HS-27A (cell line): ENCODE measurements at regions not wholly inside any gene's neighbourhood (a gene's known extent, or its start where the extent isn't known, plus 50 kb on each side); places are given as distances from the start of the nearest gene placed in this dataset.
"Not testable (repeated sequence)": the region's sequence is repeated elsewhere in the genome, so short reads cannot be mapped to it uniquely, and the experiment has no call there.

ENCODE experiments used
- DNase-seq: peaks from one replicate; pipeline ENCODE4 v3.0.0-alpha.2; 2012; ENCODE audit warnings: low read depth, missing footprints

DNA sequence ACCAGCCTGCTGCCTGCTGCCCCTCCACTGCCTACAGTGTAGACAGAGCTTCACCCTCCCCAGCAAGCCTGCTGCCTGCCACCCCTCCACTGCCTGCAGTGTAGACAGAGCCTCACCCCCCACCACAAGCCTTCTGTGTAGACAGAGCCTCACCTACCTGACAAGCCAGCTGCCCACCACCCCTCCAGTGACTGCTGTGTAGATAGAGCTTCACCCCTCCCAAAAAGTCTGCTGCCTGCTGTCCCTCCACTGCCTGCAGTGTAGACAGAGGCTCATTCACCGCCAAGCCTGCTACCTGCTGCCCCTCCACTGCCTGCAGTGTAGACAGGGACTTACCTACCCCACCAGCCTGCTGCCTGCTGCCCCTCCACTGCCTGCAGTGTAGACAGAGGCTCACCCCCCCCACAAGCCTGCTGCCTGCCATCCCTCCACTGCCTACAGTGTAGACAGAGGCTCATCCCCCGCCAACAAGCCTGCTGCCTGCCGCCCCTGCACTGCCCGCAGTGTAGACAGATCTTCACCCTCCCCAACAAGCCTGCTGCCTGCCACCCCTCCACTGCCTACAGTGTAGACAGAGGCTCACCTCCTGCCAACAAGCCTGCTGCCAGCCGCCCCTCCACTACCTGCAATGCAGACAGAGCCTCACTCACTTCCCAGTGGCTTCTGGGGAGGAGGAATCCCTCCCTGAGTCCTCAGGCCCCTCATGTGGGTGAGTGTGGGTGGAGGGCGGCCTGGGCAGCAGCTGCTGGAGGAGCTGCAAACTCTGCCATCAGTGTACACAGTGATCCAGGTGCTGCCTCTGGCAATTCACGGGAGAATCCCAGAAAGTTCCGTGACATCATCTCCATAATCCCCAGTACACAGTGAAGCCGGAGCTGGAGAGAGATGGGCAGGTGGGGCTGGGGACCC is 140.9 kb downstream of the DLL1 start:
- no peak for DNase-seq

DNA sequence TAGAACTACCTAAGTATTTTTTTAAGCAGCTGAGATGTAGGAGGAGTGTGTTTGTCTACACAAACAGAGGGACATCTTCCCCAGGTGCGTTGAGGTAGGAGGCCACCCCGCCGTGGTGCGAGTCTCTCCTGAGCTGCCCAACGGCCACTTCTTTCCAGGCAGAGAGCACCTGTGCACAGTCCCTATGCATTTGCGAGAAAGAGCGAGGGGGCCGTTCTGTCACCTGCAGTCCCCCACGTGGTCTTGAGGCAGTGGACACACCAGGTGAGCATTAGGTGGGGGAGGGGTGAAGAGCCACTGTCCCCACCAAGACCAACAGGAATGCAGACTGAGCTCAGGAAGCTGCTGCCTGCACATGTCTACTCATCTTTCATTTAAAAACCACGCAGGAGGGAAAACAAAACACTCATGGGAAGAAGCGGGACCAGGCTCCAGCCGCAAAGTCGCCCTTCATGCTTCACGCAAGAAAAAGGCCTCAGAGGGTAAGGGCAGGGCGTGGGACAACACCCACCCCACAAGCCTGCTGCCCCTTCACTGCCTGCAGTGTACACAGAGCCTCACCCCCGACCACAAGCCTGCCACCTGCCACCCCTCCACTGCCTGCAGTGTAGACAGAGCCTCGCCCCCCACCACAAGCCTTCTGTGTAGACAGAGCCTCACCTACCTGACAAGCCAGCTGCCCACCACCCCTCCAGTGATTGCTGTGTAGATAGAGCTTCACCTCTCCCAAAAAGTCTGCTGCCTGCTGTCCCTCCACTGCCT is 142.0 kb downstream of the DLL1 start:
- DNase-seq: no peak

DNA sequence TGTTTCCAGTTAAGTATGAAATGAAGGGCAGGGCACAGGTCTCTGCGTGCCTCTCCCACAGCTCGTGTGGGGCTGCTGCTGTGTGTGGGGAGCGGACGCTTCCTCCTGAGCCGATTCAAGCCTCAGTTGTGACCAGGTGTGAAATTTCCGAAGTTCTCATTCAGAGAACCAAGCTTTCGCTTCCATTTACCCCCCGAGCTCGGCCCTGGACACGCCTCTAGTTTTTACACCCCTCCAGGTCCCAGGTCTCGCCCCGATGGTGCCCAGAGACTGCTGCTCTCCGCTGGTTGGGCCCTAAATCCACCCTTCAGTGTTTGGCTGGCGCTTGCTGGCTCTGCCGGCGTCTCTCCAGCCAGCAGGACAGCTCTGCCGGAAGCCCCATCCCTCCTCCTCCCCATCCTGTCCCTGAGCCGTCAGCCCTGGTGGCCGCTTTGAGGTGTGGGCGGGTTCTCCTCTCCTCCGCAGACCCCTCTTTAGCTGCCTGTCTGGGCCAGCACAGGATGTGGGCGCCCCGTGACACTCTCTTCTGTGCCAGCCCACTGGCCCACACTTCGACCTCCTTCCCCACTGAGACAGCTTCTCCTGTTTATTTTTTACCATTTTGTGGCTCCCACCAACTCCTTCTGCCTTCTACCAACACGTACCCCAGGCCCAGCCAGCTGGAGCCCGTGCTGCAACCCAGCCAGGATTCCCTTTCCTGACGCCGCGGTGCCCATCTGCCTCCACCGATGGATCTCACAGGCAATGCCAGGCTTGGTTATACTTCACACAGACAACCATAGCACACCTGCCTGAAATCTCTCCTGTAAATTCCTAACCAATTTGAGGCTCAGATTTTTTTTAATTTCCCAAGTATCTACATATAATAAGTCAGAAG is 142.8 kb downstream of the DLL1 start:
- DNase-seq: no peak

DNA sequence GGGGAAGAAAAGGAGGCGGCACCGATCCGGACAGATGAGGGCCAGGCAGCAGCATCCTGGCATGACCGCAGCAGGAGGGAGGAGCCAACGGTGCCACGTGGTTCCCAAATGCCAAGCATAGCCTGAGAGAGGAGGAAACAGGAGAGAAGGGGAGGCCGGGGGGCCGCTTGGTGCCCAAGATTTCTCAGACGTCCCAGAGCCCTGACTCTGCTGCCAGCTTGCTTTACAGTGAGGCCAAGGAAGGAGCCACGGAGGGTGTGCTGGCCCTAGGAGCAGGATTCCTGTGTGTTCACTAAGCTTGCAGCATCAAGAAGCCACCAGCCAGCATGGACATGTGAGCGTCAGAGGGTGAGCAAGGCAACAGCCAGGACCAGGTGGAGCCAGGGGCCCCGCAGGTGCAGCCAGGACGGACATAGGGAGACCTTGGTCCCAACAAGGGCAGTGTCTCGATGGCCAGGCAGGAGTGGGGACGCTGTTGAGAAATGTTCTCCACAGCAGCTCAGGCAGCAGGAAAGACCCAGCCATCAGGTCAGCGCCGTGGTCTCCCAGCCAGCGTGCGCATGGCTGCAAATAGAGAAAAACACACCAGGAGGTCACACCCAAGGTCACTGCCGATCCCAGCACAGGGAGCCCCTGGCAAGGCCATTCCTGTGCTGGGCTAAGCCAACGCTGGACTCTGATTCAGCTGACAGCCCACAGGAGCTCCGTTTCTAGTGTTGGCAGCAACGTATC is 143.7 kb downstream of the DLL1 start:
- DNase-seq: no peak

DNA sequence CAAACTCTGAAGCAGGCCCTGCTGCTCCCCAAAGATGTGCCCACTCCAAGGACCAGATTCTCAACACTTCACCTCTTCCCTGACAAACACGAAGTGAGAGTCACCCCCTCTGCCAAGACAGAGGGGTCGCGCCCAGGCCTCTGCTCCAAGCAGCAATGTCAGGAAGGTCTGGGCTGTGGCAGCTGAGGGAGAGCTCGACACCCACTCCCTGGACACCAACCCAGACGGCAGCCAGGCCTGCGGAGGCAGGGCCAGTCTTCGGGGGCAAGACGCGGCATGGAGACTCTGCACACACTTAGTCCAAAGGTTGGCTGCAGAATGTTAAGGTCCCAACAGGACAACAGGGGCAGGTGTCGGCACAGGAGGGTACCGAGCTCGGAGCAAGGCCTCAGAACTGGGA is 144.2 kb downstream of the DLL1 start:
- no peak for DNase-seq

DNA sequence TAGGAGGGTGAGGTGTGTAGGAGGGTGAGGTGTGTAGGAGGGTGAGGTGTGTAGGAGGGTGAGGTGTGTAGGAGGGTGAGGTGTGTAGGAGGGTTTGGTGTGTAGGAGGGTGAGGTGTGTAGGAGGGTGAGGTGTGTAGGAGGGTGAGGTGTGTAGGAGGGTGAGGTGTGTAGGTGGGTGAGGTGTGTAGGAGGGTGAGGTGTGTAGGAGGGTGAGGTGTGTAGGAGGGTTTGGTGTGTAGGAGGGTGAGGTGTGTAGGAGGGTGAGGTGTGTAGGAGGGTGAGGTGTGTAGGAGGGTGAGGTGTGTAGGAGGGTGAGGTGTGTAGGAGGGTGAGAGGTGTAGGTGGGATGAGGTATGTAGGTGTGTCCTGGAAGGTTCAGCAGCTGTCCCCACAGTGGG is 144.7 kb downstream of the DLL1 start:
- not testable (repeated sequence) for DNase-seq

DNA sequence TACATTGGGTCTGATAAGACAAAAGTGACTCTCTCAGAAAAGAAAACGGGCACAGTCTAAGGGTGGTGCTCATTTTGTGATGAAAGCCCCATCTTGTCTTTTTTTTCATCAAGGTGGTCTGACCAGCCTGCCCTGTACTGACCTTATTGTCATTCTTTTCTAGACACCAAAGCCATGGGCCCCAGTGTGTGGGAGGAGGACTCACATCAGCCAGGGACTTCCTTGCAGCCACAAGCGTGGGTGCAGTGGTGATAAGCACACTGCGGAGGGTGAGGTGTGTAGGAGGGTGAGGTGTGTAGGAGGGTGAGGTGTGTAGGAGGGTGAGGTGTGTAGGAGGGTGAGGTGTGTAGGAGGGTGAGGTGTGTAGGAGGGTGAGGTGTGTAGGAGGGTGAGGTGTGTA is 145.2 kb downstream of the DLL1 start:
- DNase-seq: not testable (repeated sequence)

DNA sequence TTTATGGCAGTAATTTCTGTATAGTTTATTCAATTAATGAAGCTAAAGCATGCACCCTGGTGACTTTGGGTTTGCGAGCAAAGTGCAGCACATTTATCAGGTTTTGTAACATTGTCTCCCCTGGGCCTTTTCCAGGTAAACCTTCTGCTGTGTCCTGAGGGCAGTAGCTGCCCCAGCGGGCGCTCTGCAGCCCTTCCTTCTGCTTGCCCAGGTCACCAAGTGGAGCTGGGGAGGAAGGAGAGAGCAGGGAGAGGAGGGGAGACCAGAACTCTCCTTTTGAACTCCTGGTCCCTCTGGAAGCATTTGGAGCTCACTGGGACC is 145.6 kb downstream of the DLL1 start:
- no peak for DNase-seq

DNA sequence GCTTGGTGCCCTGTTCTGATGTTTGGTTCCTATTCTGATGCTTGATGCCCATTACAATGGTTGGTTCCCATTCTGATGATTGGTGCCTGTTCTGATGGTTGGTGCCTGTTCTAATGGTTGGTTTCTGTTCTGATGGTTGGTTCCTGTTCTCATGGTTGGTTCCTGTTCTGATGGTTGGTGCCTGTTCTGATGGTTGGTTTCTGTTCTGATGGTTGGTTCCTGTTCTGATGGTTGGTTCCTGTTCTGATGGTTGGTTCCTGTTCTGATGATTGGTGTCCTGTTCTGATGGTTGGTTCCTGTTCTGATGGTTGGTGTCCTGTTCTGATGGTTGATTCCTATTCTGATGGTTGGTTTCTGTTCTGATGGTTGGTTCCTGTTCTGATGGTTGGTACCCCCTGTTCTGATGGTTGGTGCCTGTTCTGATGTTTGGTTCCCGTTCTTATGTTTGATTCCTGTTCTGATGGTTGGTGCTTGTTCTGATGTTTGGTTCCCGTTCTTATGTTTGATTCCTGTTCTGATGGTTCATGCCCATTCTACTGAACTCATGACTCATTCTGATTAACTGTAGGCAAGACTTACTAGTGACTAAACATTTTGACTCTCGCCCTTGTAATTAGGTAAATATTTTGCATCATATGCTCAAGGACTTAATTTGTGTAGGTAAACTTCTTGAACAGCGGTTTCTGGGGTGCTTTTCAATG is 146.2 kb downstream of the DLL1 start:
- DNase-seq: no peak

DNA sequence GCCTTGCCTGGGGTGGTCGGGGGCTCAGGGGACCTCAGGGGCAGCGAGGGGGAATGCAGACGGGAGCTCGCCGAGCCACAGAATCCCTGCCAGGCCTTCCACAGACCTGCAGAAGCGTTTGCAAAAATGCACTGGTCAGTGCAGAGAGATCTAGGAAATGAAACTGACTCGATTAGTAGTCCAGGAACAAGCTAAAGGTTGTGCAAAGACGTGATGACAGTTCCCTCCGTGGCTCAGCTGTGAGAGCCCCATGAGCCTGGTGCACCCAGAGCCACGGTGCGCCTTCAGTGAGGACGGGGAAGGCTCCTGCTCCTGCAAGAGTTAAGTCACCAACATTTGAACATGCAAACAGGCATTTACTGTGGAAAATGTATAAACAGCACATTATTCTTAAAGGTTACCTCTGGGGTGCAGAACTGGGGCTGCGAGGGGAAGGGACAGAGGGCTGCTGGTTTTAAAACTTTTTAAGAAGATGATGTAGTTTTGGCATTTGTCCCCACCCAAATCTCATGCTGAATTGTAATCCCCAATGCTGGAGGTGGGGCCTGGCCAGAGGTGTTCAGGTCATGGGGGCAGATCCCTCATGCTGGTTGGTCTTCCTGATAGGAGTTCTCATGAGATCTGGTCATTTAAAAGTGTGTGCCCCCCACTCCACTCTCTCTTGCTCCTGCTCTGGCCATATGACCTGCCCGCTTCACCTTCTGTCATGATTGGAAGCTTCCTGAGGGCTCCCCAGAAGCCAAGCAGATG is 147.3 kb downstream of the DLL1 start:
- no peak for DNase-seq

DNA sequence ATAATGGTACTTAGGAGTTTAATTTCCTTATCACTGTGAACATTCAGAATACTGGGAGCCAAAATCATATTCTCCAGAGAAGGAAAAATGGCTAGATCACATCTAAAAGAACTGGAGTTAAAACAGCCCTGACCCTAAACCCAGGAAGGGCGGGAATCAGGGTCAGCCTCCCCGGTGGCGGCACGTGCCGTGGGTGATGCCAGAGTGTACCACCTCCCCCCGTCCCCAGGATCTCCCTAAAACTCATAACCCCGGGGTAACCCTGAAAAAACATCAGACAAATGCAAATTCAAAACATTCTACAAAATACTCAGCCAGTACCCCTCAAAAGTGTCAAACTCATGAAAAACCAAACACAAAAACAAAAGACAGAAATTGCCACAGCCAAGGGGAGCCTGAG is 148.3 kb downstream of the DLL1 start:
- DNase-seq: no peak

DNA sequence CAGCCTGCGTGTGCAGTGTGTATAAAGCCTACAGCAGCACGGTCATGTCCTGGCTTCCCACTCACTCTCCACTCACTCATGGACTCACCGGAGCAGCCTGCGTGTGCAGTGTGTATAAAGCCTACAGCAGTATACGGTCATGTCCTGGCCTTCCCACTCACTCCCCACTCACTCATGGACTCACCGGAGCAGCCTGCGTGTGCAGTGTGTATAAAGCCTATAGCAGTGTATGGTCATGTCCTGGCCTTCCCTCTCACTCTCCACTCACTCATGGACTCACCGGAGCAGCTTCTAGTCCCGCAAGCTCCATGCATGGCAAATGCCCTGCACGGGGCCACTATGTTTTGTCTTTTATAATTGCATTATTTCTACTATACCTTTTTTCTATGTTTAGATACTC is 149.8 kb downstream of the DLL1 start:
- DNase-seq: not testable (repeated sequence)

DNA sequence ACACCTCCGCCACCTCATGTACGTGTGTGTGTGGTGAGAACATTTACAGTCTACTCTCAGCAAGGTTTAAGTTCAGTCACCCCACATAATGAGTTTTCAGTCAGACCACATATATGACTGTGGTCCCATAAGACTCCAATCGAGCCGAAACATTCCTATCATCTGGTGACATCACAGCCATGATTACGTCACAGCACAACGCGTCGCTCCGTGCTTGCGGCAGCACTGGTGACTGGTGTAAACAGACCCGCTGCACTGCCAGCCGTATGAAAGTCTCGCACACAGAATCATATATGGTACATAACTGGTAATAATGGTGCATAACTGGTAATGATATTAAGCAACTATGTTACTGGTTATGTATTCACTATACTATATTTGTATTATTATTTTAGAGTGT is 150.7 kb downstream of the DLL1 start:
- no peak for DNase-seq

DNA sequence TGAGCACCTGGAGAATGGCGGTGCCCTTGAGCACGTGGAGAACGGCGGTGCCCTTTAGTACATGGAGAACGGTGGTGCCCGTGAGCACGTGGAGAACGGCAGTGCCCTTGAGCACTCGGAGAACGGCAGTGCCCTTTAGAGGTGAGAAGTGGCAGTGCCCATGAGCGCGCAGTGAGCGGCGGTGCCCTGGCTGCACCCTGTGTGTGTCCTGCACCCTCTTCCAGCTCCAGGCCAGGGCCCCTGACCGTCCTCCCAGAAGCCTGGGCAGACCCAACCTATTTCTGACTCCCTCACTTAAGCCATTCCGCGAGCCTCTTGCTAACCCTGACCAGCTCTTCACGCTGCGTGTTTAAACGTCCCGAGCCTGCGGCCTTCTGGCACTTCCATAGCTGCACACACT is 151.3 kb downstream of the DLL1 start:
- DNase-seq: no peak

DNA sequence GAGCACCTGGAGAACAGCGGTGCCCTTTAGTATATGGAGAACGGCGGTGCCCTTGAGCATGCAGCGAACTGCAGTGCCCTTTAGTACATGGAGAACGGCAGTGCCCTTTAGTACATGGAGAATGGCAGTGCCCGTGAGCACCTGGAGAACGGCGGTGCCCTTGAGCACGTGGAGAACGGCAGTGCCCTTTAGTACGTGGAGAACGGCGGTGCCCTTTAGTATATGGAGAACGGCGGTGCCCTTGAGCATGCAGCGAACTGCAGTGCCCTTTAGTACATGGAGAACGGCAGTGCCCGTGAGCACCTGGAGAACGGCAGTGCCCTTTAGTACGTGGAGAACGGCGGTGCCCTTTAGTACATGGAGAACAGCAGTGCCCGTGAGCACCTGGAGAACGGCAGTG is 151.8 kb downstream of the DLL1 start:
- DNase-seq: not testable (repeated sequence)

DNA sequence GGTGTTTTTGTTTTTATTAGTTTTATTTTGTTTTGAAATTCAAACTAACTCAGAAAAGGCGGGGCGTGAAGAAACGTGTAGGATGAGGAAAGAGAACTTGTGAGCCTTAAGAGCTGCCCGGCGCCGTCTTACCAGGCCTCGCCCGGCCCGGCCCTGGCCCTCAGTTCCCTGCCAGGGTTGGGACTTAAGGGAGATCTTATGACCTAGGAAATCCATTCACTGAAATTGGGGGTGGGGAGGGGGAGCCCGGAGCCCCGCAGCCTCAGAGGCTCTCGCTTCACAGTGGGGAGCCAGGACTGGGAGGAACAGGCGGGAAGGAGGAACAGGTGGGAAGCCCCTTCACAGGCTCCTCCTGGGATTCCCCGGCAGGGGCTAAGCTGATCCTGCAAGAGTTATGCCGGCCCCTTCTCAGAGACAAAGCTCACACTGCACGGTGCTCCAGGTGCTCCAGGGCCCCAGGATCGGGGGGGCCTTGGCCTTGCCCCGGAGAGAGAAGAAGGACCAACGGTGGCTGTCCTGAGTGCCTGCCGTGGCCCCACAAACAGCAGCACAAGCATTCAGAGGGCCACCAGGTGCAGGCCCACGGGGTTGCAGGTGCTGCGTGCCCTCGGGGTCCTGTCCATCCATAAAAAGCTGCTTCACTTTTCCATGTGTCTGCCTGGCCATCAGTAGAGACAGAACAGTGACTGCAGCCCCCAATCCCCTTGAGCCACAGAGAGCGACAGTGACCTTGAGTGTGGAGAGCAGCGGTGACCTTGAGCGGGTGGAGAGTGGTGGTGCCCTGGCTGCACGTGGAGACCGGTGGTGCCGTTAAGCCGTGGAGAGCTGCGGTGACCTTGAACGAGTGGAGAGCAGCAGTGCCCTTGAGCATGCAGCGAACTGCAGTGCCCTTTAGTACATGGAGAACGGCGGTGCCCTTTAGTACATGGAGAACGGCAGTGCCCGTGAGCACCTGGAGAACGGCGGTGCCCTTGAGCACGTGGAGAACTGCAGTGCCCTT is 152.7 kb downstream of the DLL1 start:
- no peak for DNase-seq

DNA sequence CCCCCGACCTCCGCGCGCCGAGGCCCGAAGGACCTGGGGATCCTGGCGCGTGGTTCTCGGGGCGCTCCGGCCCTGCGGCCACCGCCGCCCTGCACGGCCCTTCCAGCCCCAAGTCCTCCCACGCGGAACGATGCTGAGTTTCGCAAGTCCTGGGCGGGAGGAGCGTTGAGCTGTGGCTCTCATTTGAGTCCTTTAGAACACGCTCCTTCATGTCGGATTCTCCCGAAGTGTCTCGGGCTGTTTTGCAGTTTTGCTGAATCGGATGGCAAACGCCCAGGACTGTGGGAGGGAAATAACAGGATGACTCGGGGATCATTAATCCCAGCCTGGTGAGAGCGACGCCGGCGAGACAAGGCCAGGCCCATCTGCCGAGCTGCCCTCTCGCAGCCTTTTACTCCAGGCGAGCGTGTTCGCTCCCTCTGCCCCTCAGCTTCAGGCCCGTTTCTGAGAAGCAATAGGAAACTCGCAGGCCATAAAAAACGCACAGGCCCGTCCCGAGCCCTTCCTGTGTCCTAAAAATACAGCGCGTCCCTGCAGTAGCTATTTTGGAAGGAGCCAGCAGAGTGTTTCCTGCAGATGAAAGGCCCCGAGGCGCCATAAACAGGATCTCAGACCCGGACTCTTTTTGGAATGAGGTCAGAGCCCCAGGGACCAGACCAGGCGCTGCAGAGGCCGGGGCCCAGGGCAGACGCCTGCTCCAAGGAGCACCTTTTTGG is 153.5 kb downstream of the DLL1 start:
- no peak for DNase-seq

DNA sequence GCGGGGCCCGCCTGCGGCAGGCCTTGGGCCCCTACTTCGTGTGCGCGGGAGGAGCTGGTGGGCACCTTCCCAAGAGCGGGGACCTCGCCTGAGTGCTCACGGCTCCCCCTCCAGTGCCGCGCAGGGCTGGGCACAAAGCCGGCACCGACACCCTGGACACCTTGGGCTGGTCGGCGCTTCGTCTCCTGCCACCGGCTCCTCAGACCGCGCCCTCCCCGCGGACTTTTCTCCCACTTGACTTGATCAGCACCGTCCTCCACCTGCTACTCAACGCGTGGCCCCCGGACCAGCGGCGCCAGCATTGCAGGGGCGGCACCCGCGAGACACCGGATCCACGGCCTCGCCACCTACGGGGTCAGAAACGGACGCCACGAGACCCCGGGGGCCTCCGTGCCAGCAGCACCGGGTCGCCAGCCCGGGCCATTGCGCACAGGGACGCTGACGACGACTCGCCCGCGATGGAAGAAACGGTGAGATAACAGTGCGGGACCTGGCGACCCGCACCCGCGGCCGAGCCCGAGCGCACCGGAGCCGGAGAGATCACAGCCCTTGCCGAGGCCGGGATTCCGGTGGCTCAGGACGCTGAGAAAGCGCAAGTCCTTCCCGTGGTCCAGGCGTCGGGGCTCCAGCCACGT is 154.2 kb downstream of the DLL1 start:
- no peak for DNase-seq
